ENCODE measurements at regions not wholly inside any gene's neighbourhood (a gene's known extent, or its start where the extent isn't known, plus 50 kb on each side); places are given as distances from the start of the nearest gene placed in this dataset.

DNA sequence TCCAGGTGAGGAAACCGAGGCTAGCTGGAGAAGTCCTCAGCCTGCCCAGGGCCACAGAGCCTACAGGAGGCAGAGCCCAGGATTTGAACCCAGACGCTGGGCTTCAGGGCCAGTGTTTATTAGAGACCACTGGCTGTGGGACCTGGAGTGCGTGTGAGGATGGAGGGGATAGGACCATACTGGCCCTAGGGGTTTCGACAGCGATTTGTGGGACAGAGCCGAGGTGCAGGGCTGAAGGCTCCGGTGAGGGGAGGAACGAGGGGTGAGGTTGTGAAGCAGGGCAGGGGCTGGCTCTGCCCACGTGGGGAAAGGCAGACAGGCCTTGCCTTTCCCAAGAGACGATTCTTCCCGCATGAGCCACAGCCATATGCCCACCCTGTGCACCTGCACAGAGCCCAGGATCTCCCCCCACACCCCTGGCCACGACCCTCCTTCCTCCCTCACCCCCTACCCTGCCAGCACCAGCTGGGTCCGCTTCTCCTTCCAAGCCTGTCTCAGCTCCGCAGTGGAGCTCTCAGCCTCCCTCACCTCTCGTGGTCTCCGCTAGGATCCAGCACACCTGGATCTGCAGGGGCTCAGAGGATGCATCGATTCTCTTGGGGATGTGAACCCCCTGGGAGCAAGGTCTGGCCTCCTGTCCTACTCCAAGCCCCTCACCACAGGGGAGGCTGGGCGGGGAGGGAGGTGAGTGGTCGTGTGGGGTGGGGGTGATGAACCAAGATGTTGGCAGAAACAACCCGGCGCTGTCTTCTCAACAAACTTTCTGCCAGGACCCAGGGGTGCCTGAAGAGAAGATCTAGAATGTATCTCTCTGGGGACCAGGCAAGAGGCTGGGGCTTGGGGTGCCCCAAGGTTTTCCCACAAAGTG, 58.4 kb downstream of the RTL6 start:
- Histone ChIP-seq H3K4me3 (ENCODE audit: low read depth, low read length) (no peak overlapping the region), H3K9me3 (ENCODE audit: control insufficient read depth, insufficient read depth, low read depth, low read length) (no peaks in the 10 kb centered on the region), H3K27ac (ENCODE audit: extremely low read depth, low read depth, low read length) (no peak overlapping the region), H3K4me1 (ENCODE audit: control insufficient read depth, insufficient read depth, low read length) (no peaks in the 10 kb centered on the region), H3K36me3 (ENCODE audit: control insufficient read depth in 2 of 2, insufficient read depth in 1 of 2, low read length in 2 of 2) (no peaks in the 10 kb centered on the region)
- TF ChIP-seq ZNF324 (tag by site-specific recombination; IDR thresholded peaks at IDR 0.05) (no peak), ZNF501 (tag by site-specific recombination; IDR thresholded peaks at IDR 0.05) (no peak), ZNF354C (tag by site-specific recombination; IDR thresholded peaks at IDR 0.05; ENCODE audit: borderline replicate concordance, low read depth) (no peak), ZSCAN23 (tag by site-specific recombination; IDR thresholded peaks at IDR 0.05) (no peak), HOXC10 (CRISPR knock-in tag; IDR thresholded peaks at IDR 0.05) (no peak), EGR2 (tag by site-specific recombination; IDR thresholded peaks at IDR 0.05; ENCODE audit: low read depth) (no peak), ZNF610 (tag by site-specific recombination; IDR thresholded peaks at IDR 0.05; ENCODE audit: borderline replicate concordance) (no peak), ZNF362 (tag by site-specific recombination; IDR thresholded peaks at IDR 0.05) (no peak), PRDM1 (tag by site-specific recombination; IDR thresholded peaks at IDR 0.05) (no peak), ZNF221 (tag by site-specific recombination; IDR thresholded peaks at IDR 0.05; ENCODE audit: borderline replicate concordance) (no peak), ZNF19 (tag by site-specific recombination; IDR thresholded peaks at IDR 0.05; ENCODE audit: low read depth) (no peak), ZNF777 (tag by site-specific recombination; IDR thresholded peaks at IDR 0.05; ENCODE audit: borderline replicate concordance) (no peak), ZNF416 (tag by site-specific recombination; IDR thresholded peaks at IDR 0.05) (no peak), ZNF585B (tag by site-specific recombination; IDR thresholded peaks at IDR 0.05) (no peak), ZNF692 (tag by site-specific recombination; IDR thresholded peaks at IDR 0.05) (no peak)
- TF ChIP-seq, protein P1, sequence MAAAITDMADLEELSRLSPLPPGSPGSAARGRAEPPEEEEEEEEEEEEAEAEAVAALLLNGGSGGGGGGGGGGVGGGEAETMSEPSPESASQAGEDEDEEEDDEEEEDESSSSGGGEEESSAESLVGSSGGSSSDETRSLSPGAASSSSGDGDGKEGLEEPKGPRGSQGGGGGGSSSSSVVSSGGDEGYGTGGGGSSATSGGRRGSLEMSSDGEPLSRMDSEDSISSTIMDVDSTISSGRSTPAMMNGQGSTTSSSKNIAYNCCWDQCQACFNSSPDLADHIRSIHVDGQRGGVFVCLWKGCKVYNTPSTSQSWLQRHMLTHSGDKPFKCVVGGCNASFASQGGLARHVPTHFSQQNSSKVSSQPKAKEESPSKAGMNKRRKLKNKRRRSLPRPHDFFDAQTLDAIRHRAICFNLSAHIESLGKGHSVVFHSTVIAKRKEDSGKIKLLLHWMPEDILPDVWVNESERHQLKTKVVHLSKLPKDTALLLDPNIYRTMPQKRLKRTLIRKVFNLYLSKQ (tag by site-specific recombination; IDR thresholded peaks at IDR 0.05; ENCODE audit: borderline replicate concordance), result no peak
- TF ChIP-seq, protein P2, sequence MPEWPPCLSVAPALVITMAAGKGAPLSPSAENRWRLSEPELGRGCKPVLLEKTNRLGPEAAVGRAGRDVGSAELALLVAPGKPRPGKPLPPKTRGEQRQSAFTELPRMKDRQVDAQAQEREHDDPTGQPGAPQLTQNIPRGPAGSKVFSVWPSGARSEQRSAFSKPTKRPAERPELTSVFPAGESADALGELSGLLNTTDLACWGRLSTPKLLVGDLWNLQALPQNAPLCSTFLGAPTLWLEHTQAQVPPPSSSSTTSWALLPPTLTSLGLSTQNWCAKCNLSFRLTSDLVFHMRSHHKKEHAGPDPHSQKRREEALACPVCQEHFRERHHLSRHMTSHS (tag by site-specific recombination; IDR thresholded peaks at IDR 0.05), result no peak
- TF ChIP-seq, protein P3, sequence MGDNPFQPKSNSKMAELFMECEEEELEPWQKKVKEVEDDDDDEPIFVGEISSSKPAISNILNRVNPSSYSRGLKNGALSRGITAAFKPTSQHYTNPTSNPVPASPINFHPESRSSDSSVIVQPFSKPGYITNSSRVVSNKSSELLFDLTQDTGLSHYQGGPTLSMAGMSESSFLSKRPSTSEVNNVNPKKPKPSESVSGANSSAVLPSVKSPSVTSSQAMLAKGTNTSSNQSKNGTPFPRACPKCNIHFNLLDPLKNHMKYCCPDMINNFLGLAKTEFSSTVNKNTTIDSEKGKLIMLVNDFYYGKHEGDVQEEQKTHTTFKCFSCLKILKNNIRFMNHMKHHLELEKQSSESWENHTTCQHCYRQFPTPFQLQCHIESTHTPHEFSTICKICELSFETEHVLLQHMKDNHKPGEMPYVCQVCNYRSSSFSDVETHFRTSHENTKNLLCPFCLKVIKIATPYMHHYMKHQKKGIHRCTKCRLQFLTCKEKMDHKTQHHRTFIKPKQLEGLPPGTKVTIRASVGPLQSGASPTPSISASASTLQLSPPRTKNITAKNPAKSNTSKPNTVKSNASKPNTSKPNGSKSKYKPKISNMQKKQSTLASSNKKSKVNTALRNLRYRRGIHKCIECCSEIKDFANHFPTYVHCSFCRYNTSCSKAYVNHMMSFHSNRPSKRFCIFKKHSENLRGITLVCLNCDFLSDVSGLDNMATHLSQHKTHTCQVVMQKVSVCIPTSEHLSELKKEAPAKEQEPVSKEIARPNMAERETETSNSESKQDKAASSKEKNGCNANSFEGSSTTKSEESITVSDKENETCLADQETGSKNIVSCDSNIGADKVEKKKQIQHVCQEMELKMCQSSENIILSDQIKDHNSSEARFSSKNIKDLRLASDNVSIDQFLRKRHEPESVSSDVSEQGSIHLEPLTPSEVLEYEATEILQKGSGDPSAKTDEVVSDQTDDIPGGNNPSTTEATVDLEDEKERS (tag by site-specific recombination; IDR thresholded peaks at IDR 0.05), result no peak
- TF ChIP-seq, protein P4, sequence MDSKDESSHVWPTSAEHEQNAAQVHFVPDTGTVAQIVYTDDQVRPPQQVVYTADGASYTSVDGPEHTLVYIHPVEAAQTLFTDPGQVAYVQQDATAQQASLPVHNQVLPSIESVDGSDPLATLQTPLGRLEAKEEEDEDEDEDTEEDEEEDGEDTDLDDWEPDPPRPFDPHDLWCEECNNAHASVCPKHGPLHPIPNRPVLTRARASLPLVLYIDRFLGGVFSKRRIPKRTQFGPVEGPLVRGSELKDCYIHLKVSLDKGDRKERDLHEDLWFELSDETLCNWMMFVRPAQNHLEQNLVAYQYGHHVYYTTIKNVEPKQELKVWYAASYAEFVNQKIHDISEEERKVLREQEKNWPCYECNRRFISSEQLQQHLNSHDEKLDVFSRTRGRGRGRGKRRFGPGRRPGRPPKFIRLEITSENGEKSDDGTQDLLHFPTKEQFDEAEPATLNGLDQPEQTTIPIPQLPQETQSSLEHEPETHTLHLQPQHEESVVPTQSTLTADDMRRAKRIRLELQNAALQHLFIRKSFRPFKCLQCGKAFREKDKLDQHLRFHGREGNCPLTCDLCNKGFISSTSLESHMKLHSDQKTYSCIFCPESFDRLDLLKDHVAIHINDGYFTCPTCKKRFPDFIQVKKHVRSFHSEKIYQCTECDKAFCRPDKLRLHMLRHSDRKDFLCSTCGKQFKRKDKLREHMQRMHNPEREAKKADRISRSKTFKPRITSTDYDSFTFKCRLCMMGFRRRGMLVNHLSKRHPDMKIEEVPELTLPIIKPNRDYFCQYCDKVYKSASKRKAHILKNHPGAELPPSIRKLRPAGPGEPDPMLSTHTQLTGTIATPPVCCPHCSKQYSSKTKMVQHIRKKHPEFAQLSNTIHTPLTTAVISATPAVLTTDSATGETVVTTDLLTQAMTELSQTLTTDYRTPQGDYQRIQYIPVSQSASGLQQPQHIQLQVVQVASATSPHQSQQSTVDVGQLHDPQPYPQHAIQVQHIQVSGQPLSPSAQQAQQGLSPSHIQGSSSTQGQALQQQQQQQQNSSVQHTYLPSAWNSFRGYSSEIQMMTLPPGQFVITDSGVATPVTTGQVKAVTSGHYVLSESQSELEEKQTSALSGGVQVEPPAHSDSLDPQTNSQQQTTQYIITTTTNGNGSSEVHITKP (tag by site-specific recombination; IDR thresholded peaks at IDR 0.05), result no peak
- ChIA-PET POLR2A (no interaction called here), CTCF (no interaction called here)
